Fibroblast of skin of right biceps (primary cell): ENCODE measurements at regions not wholly inside any gene's neighbourhood (a gene's known extent, or its start where the extent isn't known, plus 50 kb on each side); places are given as distances from the start of the nearest gene placed in this dataset.
"Not testable (repeated sequence)": the region's sequence is repeated elsewhere in the genome, so short reads cannot be mapped to it uniquely, and the experiment has no call there.

Experiments
- DNase-seq: peaks from one replicate; pipeline ENCODE4 v3.0.0-alpha.2; 2013

- DNase-seq: peak; percentile 39
Observed at GRCh38 chr14:55899531-55899930, 218.7 kb upstream of the PELI2 start.

- no peak for DNase-seq
Observed at GRCh38 chr14:55900749-55901148, 217.5 kb upstream of the PELI2 start.

- peak; percentile 29 for DNase-seq
Observed at GRCh38 chr14:55901291-55901690, 216.9 kb upstream of the PELI2 start.

GRCh38 chr14:55902241-55902640 lies 216.0 kb upstream of the PELI2 start:
- DNase-seq: no peak

GRCh38 chr14:55904086-55904485 lies 214.1 kb upstream of the PELI2 start:
- no peak for DNase-seq

GRCh38 chr14:55908106-55908505 lies 210.1 kb upstream of the PELI2 start:
- DNase-seq: no peak

- DNase-seq: no peak
Observed at GRCh38 chr14:55909879-55910278, 208.3 kb upstream of the PELI2 start.

GRCh38 chr14:55910601-55911243 lies 207.5 kb upstream of the PELI2 start:
- DNase-seq: no peak

- DNase-seq: peak; percentile 67
Observed at GRCh38 chr14:55911776-55912175, 206.4 kb upstream of the PELI2 start.

GRCh38 chr14:55912344-55912743 lies 205.9 kb upstream of the PELI2 start:
- no peak for DNase-seq

- peak; percentile 83 for DNase-seq
Observed at GRCh38 chr14:55913324-55914025, 204.7 kb upstream of the PELI2 start.

GRCh38 chr14:55914771-55915170 lies 203.4 kb upstream of the PELI2 start:
- DNase-seq: peak; percentile 10

- DNase-seq: peak; percentile 16
Observed at GRCh38 chr14:55915456-55915855, 202.8 kb upstream of the PELI2 start.

GRCh38 chr14:55919800-55920199 lies 198.4 kb upstream of the PELI2 start:
- not testable (repeated sequence) for DNase-seq

GRCh38 chr14:55921511-55921910 lies 196.7 kb upstream of the PELI2 start:
- DNase-seq: no peak

GRCh38 chr14:55926007-55926406 lies 192.2 kb upstream of the PELI2 start:
- no peak for DNase-seq

- DNase-seq: no peak
Observed at GRCh38 chr14:55927028-55927427, 191.2 kb upstream of the PELI2 start.

- DNase-seq: no peak
Observed at GRCh38 chr14:55928276-55928675, 189.9 kb upstream of the PELI2 start.

GRCh38 chr14:55929136-55929535 lies 189.1 kb upstream of the PELI2 start:
- DNase-seq: no peak

- DNase-seq: no peak
Observed at GRCh38 chr14:55930016-55930784, 188.0 kb upstream of the PELI2 start.

GRCh38 chr14:55936691-55937090 lies 181.5 kb upstream of the PELI2 start:
- no peak for DNase-seq

GRCh38 chr14:55938249-55938791 lies 179.9 kb upstream of the PELI2 start:
- DNase-seq: peak; percentile 41

GRCh38 chr14:55942076-55942654 lies 176.0 kb upstream of the PELI2 start:
- DNase-seq: no peak
